Keratinocyte (primary cell): ENCODE measurements at regions not wholly inside any gene's neighbourhood (a gene's known extent, or its start where the extent isn't known, plus 50 kb on each side); places are given as distances from the start of the nearest gene placed in this dataset.

Experiments used
- DNase-seq: peaks from one replicate; pipeline ENCODE4 v3.0.0-alpha.2; 2011; ENCODE audit warnings: low read depth, missing footprints, low spot score
- FAIRE-seq: peaks from 2 replicates; lab custom pipeline; 2011; peaks lifted over from hg19 to GRCh38; lab: Jason Lieb, UNC
- H2AFZ ChIP-seq: 2 replicates; pipeline ENCODE4 v1.6.0; 2012; ENCODE audit warnings: low read length, control low read depth, inconsistent platforms; ENCODE audit not compliant: control insufficient read depth
- H3K27ac ChIP-seq: 2 replicates; pipeline ENCODE4 v1.5.1; 2011; ENCODE audit warnings: low read length; ENCODE audit not compliant: control insufficient read depth, insufficient read depth
- H3K27me3 ChIP-seq: 3 replicates; pipeline ENCODE4 v1.6.0; 2011; ENCODE audit warnings: low read length; ENCODE audit not compliant: control insufficient read depth, insufficient read depth; ENCODE audit errors: extremely low read depth
- H3K36me3 ChIP-seq, 2 experiments: 2 replicates in 1 of 2; 3 replicates in 1 of 2; pipeline ENCODE4 v1.5.1; 2011; ENCODE audit warnings: low read length in 2 of 2, mild to moderate bottlenecking in 1 of 2; ENCODE audit not compliant: control insufficient read depth in 2 of 2, insufficient read depth in 2 of 2; ENCODE audit errors: extremely low read depth in 1 of 2
- H3K4me1 ChIP-seq: 3 replicates; pipeline ENCODE4 v1.5.1; 2011; ENCODE audit warnings: low read length; ENCODE audit not compliant: control insufficient read depth, insufficient read depth; ENCODE audit errors: extremely low read depth
- H3K4me2 ChIP-seq: 3 replicates; pipeline ENCODE4 v1.6.0; 2011; ENCODE audit warnings: low read depth, low read length; ENCODE audit not compliant: control insufficient read depth, insufficient read depth; ENCODE audit errors: extremely low read depth
- H3K4me3 ChIP-seq, 3 experiments: fragments of 200-600 bp in 1 of 3; sonication (generic) in 1 of 3; 2 replicates in 2 of 3; 3 replicates in 1 of 3; pipeline ENCODE4 v1.5.1; 2011 to 2016; ENCODE audit warnings: low read length in 3 of 3, mild to moderate bottlenecking in 3 of 3, control low read depth in 2 of 3, inconsistent platforms in 1 of 3, low read depth in 1 of 3, mixed read lengths in 1 of 3, mixed run types in 1 of 3, moderate library complexity in 1 of 3; ENCODE audit not compliant: control insufficient read depth in 2 of 3, insufficient read depth in 2 of 3; ENCODE audit errors: extremely low read depth in 1 of 3
- H3K79me2 ChIP-seq: 2 replicates; pipeline ENCODE4 v1.6.0; 2012; ENCODE audit warnings: low read length; ENCODE audit not compliant: control insufficient read depth, insufficient read depth
- H3K9ac ChIP-seq: 3 replicates; pipeline ENCODE4 v1.6.0; 2011; ENCODE audit warnings: low read length; ENCODE audit not compliant: control insufficient read depth, insufficient read depth; ENCODE audit errors: extremely low read depth
- H3K9me1 ChIP-seq: 3 replicates; pipeline ENCODE4 v1.6.0; 2011; ENCODE audit warnings: low read length; ENCODE audit not compliant: control insufficient read depth, insufficient read depth; ENCODE audit errors: extremely low read depth
- H3K9me3 ChIP-seq: 2 replicates; pipeline ENCODE4 v1.5.1; 2012; ENCODE audit warnings: low read depth, low read length; ENCODE audit not compliant: control insufficient read depth
- H4K20me1 ChIP-seq: 3 replicates; pipeline ENCODE4 v1.6.0; 2011; ENCODE audit warnings: low read length; ENCODE audit not compliant: control insufficient read depth, insufficient read depth; ENCODE audit errors: extremely low read depth
- EZH2 ChIP-seq: IDR thresholded peaks from one replicate; pipeline ENCODE4 v1.6.1; 2012; ENCODE audit warnings: inconsistent platforms, mild to moderate bottlenecking, low read length, moderate library complexity
- dilution Hi-C: fragments of 300-500 bp; cut with MboI; formaldehyde crosslinking; loops from one replicate; pipeline ENCODE4 v1.7.0; 2020; ENCODE audit warnings: low sequenced_read_pairs; ENCODE audit not compliant: extremely low pct_ligation_motif_present
- TF ChIP-seq, protein P1 (sequence below), 3 experiments: IDR thresholded peaks in 1 of 3; conservative IDR thresholded peaks in 1 of 3; optimal IDR thresholded peaks in 1 of 3; 2 replicates in 2 of 3; 3 replicates in 1 of 3; pipeline versions ENCODE3 to v1.5.1; 2011; ENCODE audit warnings: low read length in 3 of 3, mild to moderate bottlenecking in 3 of 3, moderate library complexity in 2 of 3, control low read depth in 1 of 3, inconsistent platforms in 1 of 3; ENCODE audit not compliant: insufficient read depth in 2 of 3; ENCODE audit errors: extremely low read depth in 1 of 3

DNA sequence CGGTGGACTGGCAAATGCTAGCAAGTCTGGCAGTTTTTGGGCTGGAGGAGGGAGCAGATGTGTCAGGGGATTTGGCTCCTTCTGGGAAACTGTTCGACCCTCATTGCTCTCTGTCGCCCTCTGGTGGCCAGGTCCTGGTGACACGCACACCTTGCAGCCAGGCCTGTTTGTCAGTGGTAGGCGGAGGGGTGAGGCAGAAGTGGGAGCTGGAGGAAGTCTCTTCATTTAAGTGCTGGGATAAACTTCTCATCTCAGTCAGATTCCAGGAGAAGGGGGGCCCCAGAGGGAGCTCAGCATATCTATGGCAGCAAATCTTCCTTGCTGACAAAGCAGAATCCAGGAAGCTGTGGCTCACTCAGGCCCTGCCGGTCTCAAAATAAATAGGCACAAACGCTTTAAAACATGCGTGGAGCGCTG is 326.5 kb downstream of the ZSWIM6 start:
- no peaks in the 10 kb centered on the region for H3K9me3 ChIP-seq
- H3K27ac ChIP-seq = no peak overlapping the region
- no peak overlapping the region for H3K4me2 ChIP-seq
- no peaks in the 10 kb centered on the region for H3K36me3 ChIP-seq
- H2AFZ ChIP-seq = no peak overlapping the region
- TF ChIP-seq, protein P1, sequence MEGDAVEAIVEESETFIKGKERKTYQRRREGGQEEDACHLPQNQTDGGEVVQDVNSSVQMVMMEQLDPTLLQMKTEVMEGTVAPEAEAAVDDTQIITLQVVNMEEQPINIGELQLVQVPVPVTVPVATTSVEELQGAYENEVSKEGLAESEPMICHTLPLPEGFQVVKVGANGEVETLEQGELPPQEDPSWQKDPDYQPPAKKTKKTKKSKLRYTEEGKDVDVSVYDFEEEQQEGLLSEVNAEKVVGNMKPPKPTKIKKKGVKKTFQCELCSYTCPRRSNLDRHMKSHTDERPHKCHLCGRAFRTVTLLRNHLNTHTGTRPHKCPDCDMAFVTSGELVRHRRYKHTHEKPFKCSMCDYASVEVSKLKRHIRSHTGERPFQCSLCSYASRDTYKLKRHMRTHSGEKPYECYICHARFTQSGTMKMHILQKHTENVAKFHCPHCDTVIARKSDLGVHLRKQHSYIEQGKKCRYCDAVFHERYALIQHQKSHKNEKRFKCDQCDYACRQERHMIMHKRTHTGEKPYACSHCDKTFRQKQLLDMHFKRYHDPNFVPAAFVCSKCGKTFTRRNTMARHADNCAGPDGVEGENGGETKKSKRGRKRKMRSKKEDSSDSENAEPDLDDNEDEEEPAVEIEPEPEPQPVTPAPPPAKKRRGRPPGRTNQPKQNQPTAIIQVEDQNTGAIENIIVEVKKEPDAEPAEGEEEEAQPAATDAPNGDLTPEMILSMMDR (optimal IDR thresholded peaks at IDR 0.05 in 1 of 3, IDR thresholded peaks at IDR 0.05 in 1 of 3, conservative IDR thresholded peaks at IDR 0.05 in 1 of 3; ENCODE audit: extremely low read depth in 1 of 3, insufficient read depth in 2 of 3, low read length in 3 of 3) = peak; percentile 94 to 99 (median 95)
- TF ChIP-seq EZH2 = no peak
- DNase-seq (peak; percentile 13), FAIRE-seq (peak; percentile 92)
- no peaks in the 10 kb centered on the region for H3K27me3 ChIP-seq
- dilution Hi-C loops = no loop called here
- no peaks in the 10 kb centered on the region for H3K79me2 ChIP-seq
- no peak overlapping the region for H3K4me3 ChIP-seq
- no peaks in the 10 kb centered on the region for H3K4me1 ChIP-seq
- H4K20me1 ChIP-seq = no peaks in the 10 kb centered on the region
- H3K9ac ChIP-seq = no peak overlapping the region
- no peaks in the 10 kb centered on the region for H3K9me1 ChIP-seq

GRCh38 chr5:61659221-61659696 is 327.2 kb downstream of the ZSWIM6 start:
- Histone ChIP-seq H3K9me3 (no peaks in the 10 kb centered on the region), H4K20me1 (no peaks in the 10 kb centered on the region), H3K4me2 (no peak overlapping the region), H3K27me3 (no peaks in the 10 kb centered on the region), H3K4me1 (no peaks in the 10 kb centered on the region), H3K27ac (no peak overlapping the region), H2AFZ (no peak overlapping the region), H3K79me2 (no peaks in the 10 kb centered on the region), H3K36me3 (no peaks in the 10 kb centered on the region), H3K9me1 (no peaks in the 10 kb centered on the region), H3K4me3 (no peak overlapping the region), H3K9ac (no peak overlapping the region)
- TF ChIP-seq, protein P1 (optimal IDR thresholded peaks at IDR 0.05 in 1 of 3, IDR thresholded peaks at IDR 0.05 in 1 of 3, conservative IDR thresholded peaks at IDR 0.05 in 1 of 3; ENCODE audit: extremely low read depth in 1 of 3, insufficient read depth in 2 of 3, low read length in 3 of 3) = no peak
- TF ChIP-seq EZH2 = no peak
- dilution Hi-C loops = no loop called here
- no peak for DNase-seq
- no peak for FAIRE-seq
